ENCODE measurements at regions not wholly inside any gene's neighbourhood (a gene's known extent, or its start where the extent isn't known, plus 50 kb on each side); places are given as distances from the start of the nearest gene placed in this dataset.
"Not testable (repeated sequence)": the region's sequence is repeated elsewhere in the genome, so short reads cannot be mapped to it uniquely, and the experiment has no call there.

GRCh38 chr2:236834284-236834683 lies 251.4 kb upstream of the COPS8 start:
- no peak for DNase-seq

- DNase-seq, result no peak
Measured at GRCh38 chr2:236835307-236836024, 250.2 kb upstream of the COPS8 start.

- not testable (repeated sequence) for DNase-seq
Measured at GRCh38 chr2:236836028-236836427, 249.7 kb upstream of the COPS8 start.

GRCh38 chr2:236840215-236840614 lies 245.5 kb upstream of the COPS8 start:
- DNase-seq, result no peak

- no peak for DNase-seq
Measured at GRCh38 chr2:236840857-236841256, 244.8 kb upstream of the COPS8 start.

GRCh38 chr2:236841389-236841788 lies 244.3 kb upstream of the COPS8 start:
- DNase-seq, result no peak

- DNase-seq, result no peak
Measured at GRCh38 chr2:236843161-236843968, 242.3 kb upstream of the COPS8 start.

GRCh38 chr2:236844711-236845110 lies 241.0 kb upstream of the COPS8 start:
- no peak for DNase-seq

- no peak for DNase-seq
Measured at GRCh38 chr2:236847023-236847422, 238.7 kb upstream of the COPS8 start.

GRCh38 chr2:236847538-236848263 lies 238.0 kb upstream of the COPS8 start:
- no peak for DNase-seq

- no peak for DNase-seq
Measured at GRCh38 chr2:236848501-236848900, 237.2 kb upstream of the COPS8 start.

GRCh38 chr2:236849508-236849907 lies 236.2 kb upstream of the COPS8 start:
- DNase-seq, result no peak

GRCh38 chr2:236849940-236850339 lies 235.7 kb upstream of the COPS8 start:
- no peak for DNase-seq

GRCh38 chr2:236851187-236851586 lies 234.5 kb upstream of the COPS8 start:
- no peak for DNase-seq

- DNase-seq, result no peak
Measured at GRCh38 chr2:236852100-236852976, 233.4 kb upstream of the COPS8 start.

GRCh38 chr2:236852977-236853374 lies 232.7 kb upstream of the COPS8 start:
- no peak for DNase-seq

GRCh38 chr2:236853585-236854051 lies 232.1 kb upstream of the COPS8 start:
- no peak for DNase-seq

- no peak for DNase-seq
Measured at GRCh38 chr2:236855176-236855865, 230.4 kb upstream of the COPS8 start.

- peak; percentile 25 for DNase-seq
Measured at GRCh38 chr2:236855866-236856847, 229.5 kb upstream of the COPS8 start.

GRCh38 chr2:236856848-236857235 lies 228.8 kb upstream of the COPS8 start:
- DNase-seq, result peak; percentile 45

GRCh38 chr2:236857246-236857645 lies 228.4 kb upstream of the COPS8 start:
- DNase-seq, result peak; percentile 46
